Neural progenitor cell (in vitro differentiated cells): ENCODE measurements at regions not wholly inside any gene's neighbourhood (a gene's known extent, or its start where the extent isn't known, plus 50 kb on each side); places are given as distances from the start of the nearest gene placed in this dataset.

ENCODE experiments used
- DNase-seq: peaks from one replicate; pipeline ENCODE4 v3.0.0-alpha.2; 2016; ENCODE audit warnings: low spot score
- H2AFZ ChIP-seq: fragments of 200-600 bp; sonication (generic); replicated peaks from 2 replicates; pipeline ENCODE4 v1.6.1; 2016; ENCODE audit warnings: antibody characterized with exemption
- H3F3A ChIP-seq: fragments of 200-600 bp; sonication (generic); 2 replicates; pipeline ENCODE4 v1.6.1; 2016; ENCODE audit warnings: antibody characterized with exemption, low read depth
- H3K27ac ChIP-seq: fragments of 200-600 bp; sonication (generic); 2 replicates; pipeline ENCODE4 v1.5.1; 2016; ENCODE audit warnings: mild to moderate bottlenecking
- H3K27me3 ChIP-seq: fragments of 200-600 bp; sonication (generic); 2 replicates; pipeline ENCODE4 v1.6.1; 2016; ENCODE audit warnings: mild to moderate bottlenecking, moderate library complexity
- H3K36me3 ChIP-seq: fragments of 200-600 bp; sonication (generic); 2 replicates; pipeline ENCODE4 v1.5.1; 2016
- H3K4me1 ChIP-seq: fragments of 200-600 bp; sonication (generic); 2 replicates; pipeline ENCODE4 v1.6.1; 2016; ENCODE audit warnings: mixed run types
- H3K4me2 ChIP-seq: fragments of 200-600 bp; sonication (generic); 2 replicates; pipeline ENCODE4 v1.6.1; 2016
- H3K4me3 ChIP-seq: fragments of 200-600 bp; sonication (generic); 2 replicates; pipeline ENCODE4 v1.5.1; 2016
- H3K79me2 ChIP-seq: fragments of 200-600 bp; sonication (generic); 2 replicates; pipeline ENCODE4 v1.6.1; 2016; ENCODE audit warnings: low read depth
- H3K9ac ChIP-seq: fragments of 200-600 bp; sonication (generic); 2 replicates; pipeline ENCODE4 v1.6.1; 2016
- H3K9me3 ChIP-seq: fragments of 200-600 bp; sonication (generic); 2 replicates; pipeline ENCODE4 v1.5.1; 2016; ENCODE audit warnings: low read depth
- H4K20me1 ChIP-seq: fragments of 200-600 bp; sonication (generic); 2 replicates; pipeline ENCODE4 v1.6.1; 2016; ENCODE audit warnings: low read depth
- H3K27ac Mint-ChIP-seq: 3 replicates; pipeline ENCODE4 v1.8.0; 2021; ENCODE audit warnings: mixed read lengths
- H3K27me3 Mint-ChIP-seq: 2 replicates; pipeline ENCODE4 v1.8.0; 2022; ENCODE audit warnings: low read depth, mild to moderate bottlenecking, inconsistent platforms, moderate library complexity, mixed read lengths; ENCODE audit not compliant: insufficient read depth
- H3K36me3 Mint-ChIP-seq: 3 replicates; pipeline ENCODE4 v1.8.0; 2021; ENCODE audit warnings: mixed read lengths
- H3K4me1 Mint-ChIP-seq: 3 replicates; pipeline ENCODE4 v1.8.0; 2021; ENCODE audit warnings: mixed read lengths
- H3K4me3 Mint-ChIP-seq: 3 replicates; pipeline ENCODE4 v1.8.0; 2021; ENCODE audit warnings: mild to moderate bottlenecking, moderate library complexity, mixed read lengths
- H3K9me3 Mint-ChIP-seq: 3 replicates; pipeline ENCODE4 v1.8.0; 2020; ENCODE audit warnings: mixed read lengths
- CTCF ChIP-seq: fragments of 200-600 bp; sonication (generic); IDR thresholded peaks from 2 replicates; pipeline ENCODE4 v1.5.1; 2017; ENCODE audit warnings: antibody characterized with exemption, mild to moderate bottlenecking
- EZH2 ChIP-seq: fragments of 200-600 bp; sonication (generic); IDR thresholded peaks from 2 replicates; pipeline ENCODE4 v1.6.1; 2017; ENCODE audit warnings: antibody characterized with exemption, mild to moderate bottlenecking, moderate library complexity
- EZH2phosphoT487 ChIP-seq: fragments of 200-600 bp; sonication (generic); IDR thresholded peaks from 2 replicates; pipeline ENCODE4 v1.6.1; 2017; ENCODE audit warnings: antibody characterized with exemption

GRCh38 chr9:86807367-86807976 lies 139.8 kb downstream of the GAS1 start:
- Histone ChIP-seq H3K4me3 (no peak overlapping the region), H3K4me1 (peaks cover 21% of the 10 kb centered on the region), H3K27me3 (no peaks in the 10 kb centered on the region), H3K9me3 (no peaks in the 10 kb centered on the region), H3K27ac (no peak overlapping the region), H3F3A (peaks cover 15% of the 10 kb centered on the region), H3K9ac (no peak overlapping the region), H3K4me2 (peak overlapping the region; percentile 63), H3K79me2 (no peaks in the 10 kb centered on the region), H3K36me3 (no peaks in the 10 kb centered on the region), H4K20me1 (no peaks in the 10 kb centered on the region), H2AFZ (peak overlapping the region; percentile 94)
- H3K9me3 Mint-ChIP-seq: peaks cover 11% of the 10 kb centered on the region
- no peak overlapping the region for H3K4me3 Mint-ChIP-seq
- DNase-seq: peak; percentile 78
- H3K4me1 Mint-ChIP-seq: peaks cover 22% of the 10 kb centered on the region
- no peak overlapping the region for H3K27ac Mint-ChIP-seq
- no peaks in the 10 kb centered on the region for H3K36me3 Mint-ChIP-seq
- H3K27me3 Mint-ChIP-seq: peaks cover 10% of the 10 kb centered on the region
- TF ChIP-seq EZH2phosphoT487 (no peak), EZH2 (no peak), CTCF (no peak)

- Mint-ChIP-seq H3K9me3 (peaks cover 7% of the 10 kb centered on the region), H3K4me3 (no peak overlapping the region), H3K27ac (peak overlapping the region; percentile 1), H3K4me1 (peaks cover 17% of the 10 kb centered on the region), H3K27me3 (peaks cover 8% of the 10 kb centered on the region), H3K36me3 (no peaks in the 10 kb centered on the region)
- Histone ChIP-seq H3F3A (peaks cover 17% of the 10 kb centered on the region), H3K4me1 (peaks cover 16% of the 10 kb centered on the region), H3K27ac (no peak overlapping the region), H3K9me3 (no peaks in the 10 kb centered on the region), H3K4me3 (no peak overlapping the region), H3K36me3 (no peaks in the 10 kb centered on the region), H3K9ac (no peak overlapping the region), H2AFZ (no peak overlapping the region), H3K79me2 (no peaks in the 10 kb centered on the region), H4K20me1 (no peaks in the 10 kb centered on the region), H3K4me2 (no peak overlapping the region), H3K27me3 (no peaks in the 10 kb centered on the region)
- TF ChIP-seq EZH2 (no peak), EZH2phosphoT487 (no peak), CTCF (no peak)
- DNase-seq: no peak
Observed at GRCh38 chr9:86804011-86804410, 143.3 kb downstream of the GAS1 start.

- H3K4me1 ChIP-seq: peaks cover 15% of the 10 kb centered on the region
- Mint-ChIP-seq H3K4me3 (peak overlapping the region; percentile 62), H3K36me3 (no peaks in the 10 kb centered on the region), H3K9me3 (peaks cover 7% of the 10 kb centered on the region), H3K4me1 (peaks cover 16% of the 10 kb centered on the region), H3K27me3 (peaks cover 9% of the 10 kb centered on the region), H3K27ac (peak overlapping the region; percentile 52)
- H3K9ac ChIP-seq: no peak overlapping the region
- no peaks in the 10 kb centered on the region for H4K20me1 ChIP-seq
- no peak overlapping the region for H3K4me2 ChIP-seq
- H3K4me3 ChIP-seq: no peak overlapping the region
- DNase-seq: no peak
- H3K27ac ChIP-seq: no peak overlapping the region
- peaks cover 17% of the 10 kb centered on the region for H3F3A ChIP-seq
- TF ChIP-seq CTCF: no peak
- no peak for TF ChIP-seq EZH2phosphoT487
- TF ChIP-seq EZH2: no peak
- no peak overlapping the region for H2AFZ ChIP-seq
- H3K27me3 ChIP-seq: no peaks in the 10 kb centered on the region
- H3K79me2 ChIP-seq: no peaks in the 10 kb centered on the region
- H3K36me3 ChIP-seq: no peaks in the 10 kb centered on the region
- H3K9me3 ChIP-seq: no peaks in the 10 kb centered on the region
Observed at GRCh38 chr9:86802900-86803673, 144.2 kb downstream of the GAS1 start.
